GM23248 (cell line): ENCODE measurements at regions not wholly inside any gene's neighbourhood (a gene's known extent, or its start where the extent isn't known, plus 50 kb on each side); places are given as distances from the start of the nearest gene placed in this dataset.

Experiments
- EZH2 ChIP-seq: fragments of 200-600 bp; sonication (generic); IDR thresholded peaks from 2 replicates; pipeline ENCODE4 v1.6.1; 2018; ENCODE audit warnings: antibody characterized with exemption, mild to moderate bottlenecking; ENCODE audit not compliant: insufficient read depth, poor library complexity, severe bottlenecking
- EZH2phosphoT487 ChIP-seq: fragments of 200-600 bp; sonication (generic); IDR thresholded peaks from 2 replicates; pipeline ENCODE4 v1.6.1; 2018; ENCODE audit warnings: antibody characterized with exemption, moderate library complexity, mild to moderate bottlenecking, low read depth; ENCODE audit not compliant: insufficient read depth

DNA sequence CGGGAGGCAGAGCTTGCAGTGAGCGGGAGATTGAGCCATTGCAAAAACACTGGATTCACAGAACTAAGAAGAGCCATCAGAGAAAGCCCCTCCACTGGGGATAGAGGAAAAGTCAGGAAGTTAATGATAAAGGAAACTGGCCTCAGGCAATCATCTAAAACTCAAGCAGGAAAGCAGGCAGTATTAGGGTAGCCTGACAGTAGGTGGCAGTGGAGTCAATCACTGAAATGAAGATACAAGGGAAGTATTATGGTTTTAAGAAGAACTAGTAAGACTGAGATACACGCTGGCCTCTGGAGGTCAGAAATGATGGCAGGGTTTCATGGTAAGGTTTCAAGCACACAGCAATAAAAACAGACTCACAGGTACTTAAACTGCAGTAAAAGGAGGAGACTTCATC is 578.3 kb downstream of the HACE1 start:
- no peak for TF ChIP-seq EZH2phosphoT487
- no peak for TF ChIP-seq EZH2
